C4-2B (cell line): ENCODE measurements at regions not wholly inside any gene's neighbourhood (a gene's known extent, or its start where the extent isn't known, plus 50 kb on each side); places are given as distances from the start of the nearest gene placed in this dataset.

ENCODE experiments used
- CTCF ChIP-seq: fragments of 450-650 bp; conservative IDR thresholded peaks from 2 replicates; pipeline ENCODE4 v1.5.1; 2017; ENCODE audit warnings: mild to moderate bottlenecking
- ZFX ChIP-seq: fragments of 450-650 bp; IDR thresholded peaks from 2 replicates; pipeline ENCODE4 v1.6.1; 2017

- TF ChIP-seq CTCF, result no peak
- TF ChIP-seq ZFX, result no peak
Observed at GRCh38 chr3:153572654-153573053, 410.6 kb downstream of the RAP2B start.
